ENCODE measurements at regions not wholly inside any gene's neighbourhood (a gene's known extent, or its start where the extent isn't known, plus 50 kb on each side); places are given as distances from the start of the nearest gene placed in this dataset.

GRCh38 chr6:95233879-95234278 lies 343.5 kb upstream of the MANEA start:
- no peak for DNase-seq (ENCODE audit: extremely low spot score)
- TF ChIP-seq CTCF (IDR thresholded peaks at IDR 0.05; ENCODE audit: control extremely low read depth, extremely low read depth, low read depth, missing control alignments) = no peak
- ChIA-PET CTCF (interaction anchor here (1.5 kb wide), 1 partner anchor 23 kb away, joined by 3 read pairs; no protein-coding TSS in a partner anchor), POLR2A (no interaction called here)

DNA sequence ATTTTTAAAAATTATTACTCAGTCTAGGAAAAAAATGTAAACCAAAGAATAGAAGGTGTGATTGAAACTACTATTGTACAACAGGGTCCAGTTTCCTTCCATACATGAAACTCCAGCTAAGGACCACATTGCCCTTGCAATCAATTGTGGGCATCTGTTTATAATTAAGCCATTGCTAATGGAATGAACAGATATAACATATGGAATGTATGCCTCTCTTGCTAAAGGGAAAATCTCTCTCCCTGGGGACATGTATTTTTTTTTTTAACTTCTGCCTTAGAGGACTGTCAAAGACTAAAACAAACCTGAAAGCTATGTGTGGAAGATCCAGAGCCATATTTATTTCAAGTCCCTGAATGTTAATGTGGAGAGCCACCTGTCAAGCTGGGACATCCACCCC lies 336.8 kb upstream of the MANEA start:
- TF ChIP-seq CTCF (IDR thresholded peaks at IDR 0.05; ENCODE audit: control extremely low read depth, extremely low read depth, low read depth, missing control alignments) = no peak
- ChIA-PET POLR2A (no interaction called here), CTCF (interaction anchor here (1.4 kb wide), 1 partner anchor 38 kb away, joined by 4 read pairs; no protein-coding TSS in a partner anchor)
- DNase-seq (ENCODE audit: extremely low spot score) = no peak

GRCh38 chr6:95242560-95242959 lies 334.8 kb upstream of the MANEA start:
- no peak for DNase-seq (ENCODE audit: extremely low spot score)
- CTCF ChIA-PET = no interaction called here
- no peak for TF ChIP-seq CTCF (IDR thresholded peaks at IDR 0.05; ENCODE audit: control extremely low read depth, extremely low read depth, low read depth, missing control alignments)
- POLR2A ChIA-PET = no interaction called here

- TF ChIP-seq CTCF (IDR thresholded peaks at IDR 0.05; ENCODE audit: control extremely low read depth, extremely low read depth, low read depth, missing control alignments) = no peak
- ChIA-PET CTCF (no interaction called here), POLR2A (no interaction called here)
- no peak for DNase-seq (ENCODE audit: extremely low spot score)
Measured at GRCh38 chr6:95243053-95243452, 334.3 kb upstream of the MANEA start.

DNA sequence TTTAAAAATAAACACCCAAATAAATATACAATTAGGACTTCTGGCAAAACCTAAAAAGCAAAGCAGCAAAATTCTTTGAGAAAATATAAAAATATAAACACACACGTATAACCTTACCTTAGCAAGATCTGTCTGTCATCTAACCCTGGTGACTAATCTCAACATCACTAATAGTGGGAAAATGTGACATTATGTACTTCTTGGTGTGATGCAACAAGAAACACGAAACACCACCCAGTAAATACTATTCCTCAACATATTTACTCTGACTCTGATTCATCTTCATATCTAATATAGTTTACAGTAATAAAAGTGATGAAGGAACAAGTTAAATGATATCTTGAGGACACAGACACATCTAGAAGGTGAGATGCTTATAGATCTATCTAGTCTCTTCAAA lies 332.6 kb upstream of the MANEA start:
- DNase-seq (ENCODE audit: extremely low spot score) = no peak
- ChIA-PET POLR2A (no interaction called here), CTCF (no interaction called here)
- TF ChIP-seq CTCF (IDR thresholded peaks at IDR 0.05; ENCODE audit: control extremely low read depth, extremely low read depth, low read depth, missing control alignments) = no peak

- POLR2A ChIA-PET = no interaction called here
Measured at GRCh38 chr6:95248499-95248898, 328.8 kb upstream of the MANEA start.

More at GRCh38 chr6:95248499-95248898, 328.8 kb upstream of the MANEA start:
- CTCF ChIA-PET = interaction anchor here (2.1 kb wide), 1 partner anchor 9 kb away, joined by 6 read pairs; no protein-coding TSS in a partner anchor
- no peak for DNase-seq (ENCODE audit: extremely low spot score)
- no peak for TF ChIP-seq CTCF (IDR thresholded peaks at IDR 0.05; ENCODE audit: control extremely low read depth, extremely low read depth, low read depth, missing control alignments)
